HCT116 (cell line): ENCODE measurements at regions not wholly inside any gene's neighbourhood (a gene's known extent, or its start where the extent isn't known, plus 50 kb on each side); places are given as distances from the start of the nearest gene placed in this dataset.

ENCODE experiments used
- ATAC-seq: fragments of 200-7000 bp; cut with Tn5 transposase; 2 replicates; pipeline ENCODE4 v1.9.1; 2020; ENCODE audit warnings: mild to moderate bottlenecking, moderate library complexity
- BruUV-seq: library from RNA; stranded (reverse); fragments of 400-500 nt; replicated peaks from 2 replicates; lab custom pipeline; 2021; lab: Mats Ljungman, UMichigan
- CTCF ChIA-PET: fragments of 300-600 bp; sonication (Branson Sonifier 250); formaldehyde crosslinking; loops from one replicate; lab custom pipeline; 2021; ENCODE audit warnings: antibody characterized with exemption; lab: Charles Lee
- POLR2A ChIA-PET: fragments of 300-600, 350-600 bp; sonication (Branson Sonifier 250); formaldehyde crosslinking; loops from one replicate; lab custom pipeline; 2021; ENCODE audit warnings: antibody characterized with exemption; lab: Charles Lee
- RAD21 ChIA-PET, 2 experiments: fragments of 300-600 bp; sonication (Branson Sonifier 250); formaldehyde crosslinking; loops; one replicate each; lab custom pipeline; 2023; ENCODE audit warnings: low total read pairs in 2 of 2; ENCODE audit not compliant: uncharacterized antibody in 2 of 2, unreplicated experiment in 2 of 2, low non-redundant PET in 1 of 2; lab: Charles Lee
- DNase-seq: peaks from one replicate; pipeline ENCODE4 v3.0.0-alpha.2; 2010; ENCODE audit warnings: low read depth, low spot score
- H2AFZ ChIP-seq: fragments of 200-600 bp; shearing (Covaris generic), sonication (generic); 2 replicates; pipeline ENCODE4 v1.6.1; 2017; ENCODE audit warnings: low read depth, mixed run types, mixed read lengths, antibody characterized with exemption, low read length; ENCODE audit not compliant: poor library complexity, severe bottlenecking
- H3K27ac ChIP-seq: 2 replicates; pipeline ENCODE4 v1.5.1; 2012; ENCODE audit warnings: low read depth, low read length
- H3K27me3 ChIP-seq: fragments of 200-600 bp; sonication (generic); 2 replicates; pipeline ENCODE4 v1.6.1; 2016; ENCODE audit warnings: mixed run types, low read length, mixed read lengths; ENCODE audit not compliant: insufficient read depth
- H3K36me3 ChIP-seq, 2 experiments: fragments of 200-500 bp in 1 of 2; fragments of 200-600 bp in 1 of 2; sonication (Bioruptor generic) in 1 of 2; sonication (generic) in 1 of 2; 2 replicates each; pipeline versions ENCODE4 v1.5.1 to v1.6.1; 2014 to 2016; ENCODE audit warnings: low read length in 2 of 2, inconsistent platforms in 1 of 2, mixed read lengths in 1 of 2, mixed run types in 1 of 2; ENCODE audit not compliant: insufficient read depth in 2 of 2, control insufficient read depth in 1 of 2
- H3K4me1 ChIP-seq, 2 experiments: fragments of 200-600 bp in 1 of 2; sonication (generic) in 1 of 2; 2 replicates each; pipeline versions ENCODE4 v1.5.1 to v1.6.1; 2012 to 2017; ENCODE audit warnings: low read length in 2 of 2, inconsistent platforms in 1 of 2, mild to moderate bottlenecking in 1 of 2, mixed read lengths in 1 of 2, mixed run types in 1 of 2, moderate library complexity in 1 of 2; ENCODE audit not compliant: insufficient read depth in 2 of 2, control insufficient read depth in 1 of 2
- H3K4me2 ChIP-seq: fragments of 200-600 bp; sonication (generic); 2 replicates; pipeline ENCODE4 v1.6.1; 2017; ENCODE audit warnings: mixed run types, low read length, mixed read lengths
- H3K4me3 ChIP-seq, 2 experiments: fragments of 200-600 bp in 1 of 2; sonication (generic) in 1 of 2; replicated peaks in 1 of 2; 2 replicates each; pipeline ENCODE4 v1.5.1; 2011 to 2016; ENCODE audit warnings: low read length in 2 of 2, control low read depth in 1 of 2, low read depth in 1 of 2, mild to moderate bottlenecking in 1 of 2, mixed read lengths in 1 of 2, mixed run types in 1 of 2
- H3K79me2 ChIP-seq: fragments of 200-600 bp; sonication (generic); 2 replicates; pipeline ENCODE4 v1.6.1; 2017; ENCODE audit warnings: mild to moderate bottlenecking, mixed run types, low read length, moderate library complexity, mixed read lengths; ENCODE audit not compliant: insufficient read depth
- H3K9ac ChIP-seq: fragments of 200-600 bp; sonication (generic); 2 replicates; pipeline ENCODE4 v1.6.1; 2016; ENCODE audit warnings: low read length, mixed read lengths
- H3K9me2 ChIP-seq: fragments of 200-600 bp; sonication (generic), shearing (Covaris generic); 2 replicates; pipeline ENCODE4 v1.6.1; 2017; ENCODE audit warnings: mixed run types, mild to moderate bottlenecking, moderate library complexity; ENCODE audit not compliant: insufficient read depth
- H3K9me3 ChIP-seq, 2 experiments: fragments of 200-500 bp in 1 of 2; fragments of 200-600 bp in 1 of 2; sonication (Bioruptor generic) in 1 of 2; sonication (generic) in 1 of 2; 2 replicates each; pipeline ENCODE4 v1.6.1; 2014 to 2017; ENCODE audit warnings: low read length in 2 of 2, mixed read lengths in 2 of 2, inconsistent platforms in 1 of 2, low read depth in 1 of 2, mild to moderate bottlenecking in 1 of 2, mixed run types in 1 of 2, moderate library complexity in 1 of 2; ENCODE audit not compliant: control insufficient read depth in 1 of 2, insufficient read depth in 1 of 2
- H4K20me1 ChIP-seq: fragments of 200-600 bp; sonication (generic), shearing (Covaris generic); 2 replicates; pipeline ENCODE4 v1.6.1; 2017; ENCODE audit warnings: mixed run types, mild to moderate bottlenecking, moderate library complexity; ENCODE audit not compliant: insufficient read depth
- ATF3 ChIP-seq: IDR thresholded peaks from 2 replicates; pipeline ENCODE4 v1.6.1; 2012
- CBX3 ChIP-seq: IDR thresholded peaks from 2 replicates; pipeline ENCODE4 v1.6.1; 2012; ENCODE audit warnings: low read depth
- CEBPB ChIP-seq: IDR thresholded peaks from 2 replicates; pipeline ENCODE4 v1.6.1; 2012; ENCODE audit warnings: low read depth
- CTCF ChIP-seq, 3 experiments: fragments of 200-600 bp in 1 of 3; sonication (generic) in 1 of 3; IDR thresholded peaks in 2 of 3; conservative IDR thresholded peaks in 1 of 3; 2 replicates each; pipeline ENCODE4 v1.5.1; 2012 to 2017; ENCODE audit warnings: low read depth in 2 of 3, low read length in 2 of 3, antibody characterized with exemption in 1 of 3, borderline replicate concordance in 1 of 3, control low read depth in 1 of 3, mild to moderate bottlenecking in 1 of 3, mixed read lengths in 1 of 3, mixed run types in 1 of 3, moderate library complexity in 1 of 3; ENCODE audit not compliant: insufficient read depth in 1 of 3
- EGR1 ChIP-seq: IDR thresholded peaks from 2 replicates; pipeline ENCODE4 v1.6.1; 2012; ENCODE audit warnings: low read depth
- ELF1 ChIP-seq: IDR thresholded peaks from 2 replicates; pipeline ENCODE4 v1.6.1; 2012; ENCODE audit warnings: low read depth, borderline replicate concordance
- EZH2 ChIP-seq: fragments of 200-600 bp; sonication (generic); IDR thresholded peaks from 2 replicates; pipeline ENCODE4 v1.6.1; 2017; ENCODE audit warnings: antibody characterized with exemption, mixed run types
- FOSL1 ChIP-seq: IDR thresholded peaks from 2 replicates; pipeline ENCODE4 v1.6.1; 2012; ENCODE audit warnings: low read depth
- JUND ChIP-seq: IDR thresholded peaks from 2 replicates; pipeline ENCODE4 v1.6.1; 2012
- POLR2A ChIP-seq: IDR thresholded peaks from 2 replicates; pipeline ENCODE4 v1.7.0; 2011; ENCODE audit warnings: borderline replicate concordance; ENCODE audit not compliant: insufficient read depth, insufficient read length; ENCODE audit errors: extremely low read depth
- POLR2AphosphoS5 ChIP-seq: IDR thresholded peaks from 2 replicates; pipeline ENCODE4 v1.6.1; 2011; ENCODE audit warnings: mild to moderate bottlenecking, low read depth, low read length, moderate library complexity
- SIN3A ChIP-seq: IDR thresholded peaks from 2 replicates; pipeline ENCODE4 v1.6.1; 2012; ENCODE audit warnings: low read depth
- SP1 ChIP-seq: IDR thresholded peaks from 2 replicates; pipeline ENCODE4 v1.6.1; 2012; ENCODE audit warnings: low read depth
- SRF ChIP-seq: IDR thresholded peaks from 2 replicates; pipeline ENCODE4 v1.6.1; 2012; ENCODE audit warnings: low read depth
- TCF7L2 ChIP-seq: IDR thresholded peaks from 2 replicates; pipeline ENCODE4 v1.7.0; 2011; ENCODE audit warnings: borderline replicate concordance, inconsistent platforms; ENCODE audit not compliant: insufficient read depth, insufficient read length; ENCODE audit errors: extremely low read depth
- YY1 ChIP-seq: IDR thresholded peaks from 2 replicates; pipeline ENCODE4 v1.6.1; 2011; ENCODE audit warnings: low read length, low read depth, moderate library complexity, mild to moderate bottlenecking; ENCODE audit not compliant: insufficient replicate concordance; ENCODE audit errors: extremely low read depth
- ZFX ChIP-seq: fragments of 450-650 bp; IDR thresholded peaks from 2 replicates; pipeline ENCODE4 v1.6.1; 2017
- ZNF274 ChIP-seq: fragments of 200-500 bp; sonication (Bioruptor generic); IDR thresholded peaks from 2 replicates; pipeline ENCODE4 v1.6.1; 2014; ENCODE audit warnings: mild to moderate bottlenecking, low read depth, low read length, inconsistent platforms
- intact Hi-C: fragments of 100-400 bp; cut with micrococcal nuclease; formaldehyde crosslinking; loops from 2 replicates; pipeline ENCODE4 v1.10.0; 2022
- TF ChIP-seq, protein P1 (sequence below): IDR thresholded peaks from 2 replicates; pipeline ENCODE4 v1.6.1; 2012; ENCODE audit warnings: low read depth

DNA sequence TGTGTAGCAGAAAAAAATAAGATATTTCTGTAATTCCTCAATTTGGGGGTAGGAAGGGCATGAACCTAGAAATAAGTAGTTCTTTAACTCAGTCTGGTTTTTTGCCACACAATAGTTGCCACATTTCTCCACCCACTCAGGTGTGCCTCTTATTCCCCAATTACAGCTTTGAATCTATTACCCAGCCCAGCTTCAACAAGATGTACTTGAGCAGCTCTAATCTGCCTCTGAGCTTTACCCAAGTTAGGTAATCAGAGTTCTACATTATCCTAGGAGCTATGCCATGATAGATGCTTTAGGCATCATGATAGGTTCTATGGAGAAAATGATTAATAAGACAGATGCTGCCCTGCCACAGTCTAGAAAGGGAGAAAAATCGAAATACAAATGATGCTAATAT lies 117.4 kb upstream of the GPRIN3 start:
- no TSS peak for BruUV-seq
- POLR2A ChIA-PET: no interaction called here

More for the DNA sequence above, 117.4 kb upstream of the GPRIN3 start:
- Histone ChIP-seq H3K9ac (no peak overlapping the region), H4K20me1 (no peaks in the 10 kb centered on the region), H3K27me3 (no peaks in the 10 kb centered on the region), H3K36me3 (no peaks in the 10 kb centered on the region), H2AFZ (no peak overlapping the region), H3K4me2 (no peak overlapping the region), H3K27ac (no peak overlapping the region), H3K9me3 (no peaks in the 10 kb centered on the region)
- RAD21 ChIA-PET: no interaction called here
- DNase-seq: no peak
- intact Hi-C loops: no loop called here
- TF ChIP-seq EZH2 (no peak), SP1 (no peak), SIN3A (no peak), POLR2AphosphoS5 (no peak), POLR2A (no peak), YY1 (no peak), TCF7L2 (no peak), SRF (no peak), CBX3 (no peak), EGR1 (no peak), ATF3 (no peak), JUND (no peak), CTCF (IDR thresholded peaks at IDR 0.05 in 2 of 3, conservative IDR thresholded peaks at IDR 0.05 in 1 of 3; ENCODE audit: borderline replicate concordance in 1 of 3, insufficient read depth in 1 of 3, low read depth in 2 of 3, low read length in 2 of 3) (no peak), ELF1 (no peak), ZFX (no peak), FOSL1 (no peak), CEBPB (no peak), ZNF274 (no peak)
- TF ChIP-seq, protein P1, sequence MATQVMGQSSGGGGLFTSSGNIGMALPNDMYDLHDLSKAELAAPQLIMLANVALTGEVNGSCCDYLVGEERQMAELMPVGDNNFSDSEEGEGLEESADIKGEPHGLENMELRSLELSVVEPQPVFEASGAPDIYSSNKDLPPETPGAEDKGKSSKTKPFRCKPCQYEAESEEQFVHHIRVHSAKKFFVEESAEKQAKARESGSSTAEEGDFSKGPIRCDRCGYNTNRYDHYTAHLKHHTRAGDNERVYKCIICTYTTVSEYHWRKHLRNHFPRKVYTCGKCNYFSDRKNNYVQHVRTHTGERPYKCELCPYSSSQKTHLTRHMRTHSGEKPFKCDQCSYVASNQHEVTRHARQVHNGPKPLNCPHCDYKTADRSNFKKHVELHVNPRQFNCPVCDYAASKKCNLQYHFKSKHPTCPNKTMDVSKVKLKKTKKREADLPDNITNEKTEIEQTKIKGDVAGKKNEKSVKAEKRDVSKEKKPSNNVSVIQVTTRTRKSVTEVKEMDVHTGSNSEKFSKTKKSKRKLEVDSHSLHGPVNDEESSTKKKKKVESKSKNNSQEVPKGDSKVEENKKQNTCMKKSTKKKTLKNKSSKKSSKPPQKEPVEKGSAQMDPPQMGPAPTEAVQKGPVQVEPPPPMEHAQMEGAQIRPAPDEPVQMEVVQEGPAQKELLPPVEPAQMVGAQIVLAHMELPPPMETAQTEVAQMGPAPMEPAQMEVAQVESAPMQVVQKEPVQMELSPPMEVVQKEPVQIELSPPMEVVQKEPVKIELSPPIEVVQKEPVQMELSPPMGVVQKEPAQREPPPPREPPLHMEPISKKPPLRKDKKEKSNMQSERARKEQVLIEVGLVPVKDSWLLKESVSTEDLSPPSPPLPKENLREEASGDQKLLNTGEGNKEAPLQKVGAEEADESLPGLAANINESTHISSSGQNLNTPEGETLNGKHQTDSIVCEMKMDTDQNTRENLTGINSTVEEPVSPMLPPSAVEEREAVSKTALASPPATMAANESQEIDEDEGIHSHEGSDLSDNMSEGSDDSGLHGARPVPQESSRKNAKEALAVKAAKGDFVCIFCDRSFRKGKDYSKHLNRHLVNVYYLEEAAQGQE: no peak
- TF ChIP-seq, all 23 proteins: peak for 0
- no peak overlapping the region for H3K4me3 ChIP-seq
- no peaks in the 10 kb centered on the region for H3K4me1 ChIP-seq
- H3K79me2 ChIP-seq: no peaks in the 10 kb centered on the region
- no peak for ATAC-seq
- CTCF ChIA-PET: no interaction called here
- H3K9me2 ChIP-seq: no peaks in the 10 kb centered on the region
